ENCODE measurements at regions not wholly inside any gene's neighbourhood (a gene's known extent, or its start where the extent isn't known, plus 50 kb on each side); places are given as distances from the start of the nearest gene placed in this dataset.
"Not testable (repeated sequence)": the region's sequence is repeated elsewhere in the genome, so short reads cannot be mapped to it uniquely, and the experiment has no call there.

GRCh38 chr12:131234841-131235271 is 281.1 kb downstream of the ADGRD1 start:
- TF ChIP-seq CTCF (conservative IDR thresholded peaks at IDR 0.05; ENCODE audit: low read depth, low read length); EZH2 (IDR thresholded peaks at IDR 0.05; ENCODE audit: borderline replicate concordance, low read depth, low read length, poor library complexity, severe bottlenecking): not testable (repeated sequence)
